ENCODE measurements at regions not wholly inside any gene's neighbourhood (a gene's known extent, or its start where the extent isn't known, plus 50 kb on each side); places are given as distances from the start of the nearest gene placed in this dataset.

DNA sequence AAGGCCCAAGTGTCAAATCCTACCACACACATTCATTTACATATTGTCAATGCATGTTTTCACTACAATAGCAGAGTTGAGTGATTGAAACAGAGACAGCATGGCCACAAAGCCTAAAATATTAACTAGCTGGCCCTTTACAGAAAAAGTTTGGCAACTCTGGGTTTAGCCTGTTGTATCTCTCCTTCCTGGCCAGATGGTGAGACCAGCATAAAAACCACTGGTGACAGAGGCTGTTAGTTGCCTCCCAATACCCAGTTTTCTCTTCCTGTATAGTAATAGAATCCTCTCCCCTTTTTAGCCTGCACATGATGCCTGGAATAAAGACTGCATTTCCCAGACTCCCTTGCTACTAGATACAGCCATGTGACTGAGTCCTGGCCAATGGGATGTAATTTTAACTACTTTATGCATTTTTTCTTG lies 100.0 kb upstream of the TAB2 start:
- no peak for DNase-seq (ENCODE audit: low read depth)

DNA sequence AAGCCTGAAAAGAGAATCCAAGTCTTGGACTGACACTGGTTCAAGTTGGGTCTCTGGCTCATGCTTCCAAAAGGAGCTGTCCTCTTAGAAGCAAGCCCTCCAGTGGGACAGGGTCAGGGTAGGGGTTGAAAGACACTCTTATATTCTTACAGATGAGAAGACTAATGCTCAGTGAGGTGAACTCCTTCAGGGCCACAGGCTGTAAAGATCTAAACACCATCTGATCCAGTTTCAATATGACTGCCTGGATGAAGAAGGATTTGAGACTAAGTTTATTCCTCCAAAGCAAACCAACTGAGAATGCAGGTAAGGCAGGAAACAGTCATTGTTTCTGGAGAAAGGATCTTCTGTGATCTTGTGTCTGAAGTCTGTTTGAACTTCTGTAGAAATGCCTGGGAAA lies 99.0 kb upstream of the TAB2 start:
- no peak for DNase-seq (ENCODE audit: low read depth)

DNA sequence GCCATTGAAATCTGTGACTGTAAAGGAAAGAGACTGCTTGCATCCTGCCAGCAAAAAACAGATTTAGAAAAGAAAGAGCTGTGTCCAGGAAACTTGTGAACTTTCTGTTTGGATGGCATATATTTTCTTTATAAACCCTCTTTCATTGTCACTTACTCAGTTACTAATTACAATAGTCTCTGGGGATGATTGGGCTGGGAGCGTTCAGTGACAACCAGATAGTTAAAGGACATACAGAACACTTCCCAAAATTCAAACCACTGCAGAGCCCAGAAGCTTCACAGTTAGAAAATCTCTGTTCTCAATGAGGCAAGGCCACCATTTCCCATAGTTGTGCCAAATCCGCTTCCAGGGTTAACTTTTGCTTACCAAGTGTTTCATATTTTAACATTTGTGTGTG lies 98.6 kb upstream of the TAB2 start:
- DNase-seq (ENCODE audit: low read depth), result no peak

DNA sequence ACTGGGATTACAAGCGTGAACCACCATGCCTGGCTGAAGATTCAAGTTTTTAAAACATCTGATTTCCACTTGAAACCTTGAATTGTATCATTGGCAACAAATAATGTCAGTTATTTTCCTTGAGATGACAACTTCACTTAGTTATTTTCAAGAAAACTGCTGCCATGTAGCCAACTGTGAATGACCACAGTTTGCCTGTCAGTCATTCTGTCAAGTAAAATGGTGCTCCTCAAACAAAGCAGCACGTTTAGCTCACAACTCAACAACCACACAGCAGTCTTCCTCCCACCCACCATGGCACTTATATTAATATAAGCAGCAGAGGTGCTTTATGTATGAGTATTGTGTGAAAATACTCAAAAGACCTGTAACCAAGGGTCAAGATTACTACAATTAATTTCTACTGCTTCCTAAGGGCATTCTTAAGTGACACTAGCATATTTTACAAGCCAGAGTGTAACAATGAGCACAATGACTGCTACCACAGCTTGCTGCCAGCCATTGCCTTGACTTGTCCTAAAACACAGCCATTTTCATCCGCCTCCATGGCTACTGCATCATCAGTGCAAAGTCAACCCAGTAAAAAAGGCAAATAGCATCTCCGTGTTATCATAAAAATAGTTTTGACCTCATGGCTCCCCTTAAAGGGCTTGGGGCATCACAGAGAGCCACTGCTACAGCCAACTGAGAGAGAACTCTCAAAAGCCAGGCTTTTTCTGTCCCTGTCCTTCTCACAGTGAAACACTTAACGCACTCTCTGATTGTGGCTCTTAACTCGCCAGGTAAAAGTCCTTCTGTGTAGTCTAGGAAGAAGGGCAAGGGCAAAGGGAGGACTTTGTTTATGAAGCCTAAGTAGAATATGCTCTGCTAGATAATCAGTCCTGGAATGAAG lies 96.4 kb upstream of the TAB2 start:
- DNase-seq (ENCODE audit: low read depth), result no peak

DNA sequence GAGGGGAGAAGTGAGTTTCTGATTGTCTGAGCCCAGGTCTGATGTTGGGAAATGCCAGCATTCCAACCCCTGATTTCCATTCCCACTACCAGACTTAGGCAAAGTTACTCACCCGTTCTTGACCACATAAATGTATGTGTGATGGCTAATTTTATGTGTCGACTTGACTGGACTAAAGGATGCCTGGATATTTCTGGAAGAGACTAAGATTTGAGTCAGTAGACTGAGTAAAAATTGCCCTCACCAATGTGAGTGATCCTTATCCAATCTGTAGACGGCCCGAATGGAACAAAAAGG lies 95.8 kb upstream of the TAB2 start:
- DNase-seq (ENCODE audit: low read depth), result no peak

DNA sequence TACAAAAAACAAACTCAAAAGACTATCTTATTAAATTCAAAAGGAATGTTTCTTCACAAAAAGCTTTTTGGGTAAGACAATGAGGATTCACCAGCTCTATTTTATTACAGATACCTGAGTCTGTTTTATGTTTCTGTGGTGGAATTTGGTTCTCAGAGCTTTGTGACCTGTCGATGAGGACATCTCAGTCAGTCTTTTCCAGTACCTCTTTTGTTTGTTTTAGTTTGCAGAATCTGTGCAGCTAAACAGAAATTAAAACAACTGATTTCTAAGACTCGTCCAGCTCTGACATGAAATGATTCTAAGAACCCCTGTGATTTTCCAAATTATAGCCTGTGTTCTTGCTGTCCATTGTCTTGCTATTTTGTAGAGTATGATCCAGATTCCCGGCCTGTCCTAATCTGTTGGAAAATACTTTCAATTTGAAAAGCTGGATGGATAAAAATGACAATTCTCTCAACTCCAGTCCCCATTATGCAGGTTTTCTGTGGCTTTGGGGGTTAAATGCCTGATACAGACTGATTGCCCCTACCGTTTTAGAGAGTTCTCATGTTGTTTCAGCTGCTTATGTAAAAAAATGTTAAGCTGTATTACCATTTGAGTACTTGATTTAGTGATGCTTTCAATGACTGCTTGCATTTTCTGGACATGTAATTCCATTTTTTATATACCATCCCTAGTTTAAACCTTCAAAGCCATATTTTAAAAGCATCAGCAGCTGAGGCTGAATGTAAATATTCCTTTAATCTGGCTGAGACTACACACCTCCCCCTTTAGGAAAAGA lies 94.2 kb upstream of the TAB2 start:
- no peak for DNase-seq (ENCODE audit: low read depth)

DNA sequence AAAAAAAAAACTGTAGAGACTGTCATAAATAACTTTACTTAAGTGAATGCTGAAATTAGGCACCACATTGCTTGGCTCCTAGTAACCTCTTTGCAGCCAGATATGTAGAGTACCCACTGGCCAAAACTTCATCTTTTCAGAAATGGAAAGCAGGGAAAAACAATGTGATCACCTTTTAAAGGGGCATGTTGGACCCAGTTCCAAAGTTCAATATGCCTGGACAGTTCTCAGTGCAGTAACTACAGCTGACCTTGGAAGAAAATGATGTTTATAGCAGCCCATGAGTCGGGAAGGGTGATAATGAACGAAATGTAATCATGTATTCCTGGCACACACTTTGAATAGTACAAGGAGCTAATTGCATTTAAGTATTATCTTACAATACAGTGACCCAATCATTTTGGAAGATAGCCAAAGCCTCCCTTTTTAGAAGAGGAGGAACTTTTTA lies 93.6 kb upstream of the TAB2 start:
- no peak for DNase-seq (ENCODE audit: low read depth)

DNA sequence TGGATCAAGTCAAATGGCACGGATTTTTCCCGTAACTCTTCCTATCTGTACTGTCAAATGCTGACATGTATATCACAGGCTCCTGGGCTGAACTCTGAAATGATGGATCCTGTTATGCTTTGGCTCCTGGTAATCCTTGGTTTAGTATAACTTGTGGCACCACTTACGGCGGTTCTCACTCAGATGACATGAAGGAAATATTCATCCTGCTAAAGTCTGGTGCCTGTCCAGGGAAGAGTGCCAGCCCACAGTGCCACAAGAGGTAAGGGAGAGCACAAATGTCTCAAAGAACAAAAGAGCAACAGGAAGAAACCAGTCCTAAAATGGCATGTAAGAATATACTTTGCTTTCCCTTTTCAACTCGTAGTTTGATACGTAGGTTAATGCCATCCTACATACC lies 93.1 kb upstream of the TAB2 start:
- no peak for DNase-seq (ENCODE audit: low read depth)

DNA sequence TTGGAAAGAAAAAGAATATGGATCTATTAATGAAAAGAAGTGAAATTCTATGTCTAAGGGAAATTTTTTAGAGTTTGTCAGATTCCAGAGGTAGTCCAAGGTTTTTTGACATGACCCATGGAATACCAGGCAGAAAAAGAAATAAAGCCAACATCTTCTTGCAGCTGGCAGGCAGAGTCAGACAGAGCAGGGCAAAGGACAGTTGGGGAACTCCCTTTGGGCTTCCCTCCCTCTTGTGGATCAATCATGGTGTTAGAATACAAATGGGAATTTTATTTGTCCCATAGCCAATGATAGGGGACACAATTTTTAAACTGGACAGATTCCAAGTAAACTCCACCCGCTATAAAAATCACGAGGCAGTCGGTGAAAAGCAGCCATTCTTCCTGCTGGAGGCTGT lies 92.1 kb upstream of the TAB2 start:
- no peak for DNase-seq (ENCODE audit: low read depth)

DNA sequence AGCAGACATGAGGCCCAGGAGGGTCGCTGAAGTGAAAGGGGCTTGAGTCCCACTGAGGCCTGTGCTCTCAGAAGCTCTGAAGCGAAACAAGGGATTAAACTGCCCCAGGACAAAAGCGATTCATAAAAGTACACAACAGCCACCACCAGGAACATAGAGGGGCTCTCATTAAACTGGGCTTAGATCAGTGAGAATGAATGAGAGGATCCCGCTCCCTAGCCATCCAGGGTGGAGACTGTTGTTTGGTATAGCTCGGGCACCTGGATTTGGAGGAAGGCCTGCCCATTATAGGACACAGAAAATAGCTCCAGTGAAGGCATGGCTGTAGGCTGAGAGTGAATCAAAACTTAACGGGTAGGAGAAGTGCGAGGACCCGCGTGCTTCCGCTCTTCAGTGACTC lies 91.6 kb upstream of the TAB2 start:
- no peak for DNase-seq (ENCODE audit: low read depth)

DNA sequence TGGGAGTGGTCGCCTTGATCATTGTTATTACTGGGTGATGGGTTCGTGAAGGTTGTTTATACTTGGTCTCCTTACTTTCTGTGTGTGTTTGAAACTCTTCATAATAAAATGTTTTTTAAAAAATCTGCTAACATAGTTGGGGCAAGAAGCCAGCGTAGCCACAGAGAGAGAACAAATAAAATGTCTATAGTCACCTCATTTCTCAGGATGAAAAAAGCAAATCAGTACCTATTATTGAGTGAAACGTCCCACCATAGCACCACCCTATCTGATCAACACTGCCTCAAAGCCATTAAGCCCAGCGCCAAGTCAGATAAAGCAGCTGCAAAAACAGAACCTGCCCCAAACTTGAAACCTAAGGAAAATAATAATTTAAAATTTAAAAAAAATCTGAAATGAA lies 89.7 kb upstream of the TAB2 start:
- DNase-seq (ENCODE audit: low read depth), result no peak

DNA sequence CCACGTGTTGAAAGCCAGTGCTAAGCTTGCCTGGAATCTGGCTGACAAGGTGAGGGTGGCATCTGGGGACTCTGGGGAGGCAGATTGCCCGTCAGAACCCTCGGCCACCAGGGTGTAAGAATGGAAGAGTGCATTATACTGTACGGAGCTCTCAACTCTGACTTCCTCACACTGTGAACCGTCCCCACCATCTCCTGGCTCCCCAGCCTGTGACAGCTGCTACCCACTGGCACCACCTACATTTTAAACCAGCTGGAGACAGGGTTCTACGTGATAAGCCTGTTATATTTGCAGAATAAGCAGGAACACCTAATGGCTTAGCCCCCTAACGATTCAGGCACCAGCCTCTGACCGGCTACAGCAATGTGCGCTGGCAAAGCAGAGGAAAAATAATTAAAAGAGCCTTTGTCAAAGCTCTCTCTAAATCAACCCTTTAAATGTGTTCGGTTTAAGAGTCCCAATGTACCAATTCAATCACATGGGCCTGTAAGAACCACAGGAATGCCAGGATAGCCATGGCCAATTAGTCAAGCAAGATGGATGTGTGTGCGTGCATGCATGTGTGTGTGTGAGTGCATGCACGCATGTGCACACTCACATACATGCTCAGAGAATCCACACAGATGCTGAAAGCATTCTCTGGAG lies 89.1 kb upstream of the TAB2 start:
- no peak for DNase-seq (ENCODE audit: low read depth)

DNA sequence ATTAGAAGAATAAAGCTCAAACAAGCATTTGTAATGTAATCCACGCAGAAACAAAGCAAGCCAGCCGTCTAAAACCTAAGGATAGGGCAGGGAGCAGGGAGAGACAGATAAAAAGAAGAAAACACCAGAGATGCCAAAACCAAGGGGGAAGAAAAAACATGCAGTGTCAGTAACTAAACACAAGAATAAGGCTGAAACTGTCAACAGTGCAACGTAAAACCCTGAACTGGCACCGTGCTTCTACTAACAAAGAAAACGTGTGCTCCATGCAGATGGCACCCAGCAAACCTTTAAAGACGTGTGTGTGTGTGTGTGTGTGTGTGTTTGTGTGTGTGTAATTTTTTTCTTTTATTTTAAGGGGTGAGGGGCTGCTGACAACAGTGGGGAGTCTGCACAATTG lies 88.4 kb upstream of the TAB2 start:
- DNase-seq (ENCODE audit: low read depth), result no peak

DNA sequence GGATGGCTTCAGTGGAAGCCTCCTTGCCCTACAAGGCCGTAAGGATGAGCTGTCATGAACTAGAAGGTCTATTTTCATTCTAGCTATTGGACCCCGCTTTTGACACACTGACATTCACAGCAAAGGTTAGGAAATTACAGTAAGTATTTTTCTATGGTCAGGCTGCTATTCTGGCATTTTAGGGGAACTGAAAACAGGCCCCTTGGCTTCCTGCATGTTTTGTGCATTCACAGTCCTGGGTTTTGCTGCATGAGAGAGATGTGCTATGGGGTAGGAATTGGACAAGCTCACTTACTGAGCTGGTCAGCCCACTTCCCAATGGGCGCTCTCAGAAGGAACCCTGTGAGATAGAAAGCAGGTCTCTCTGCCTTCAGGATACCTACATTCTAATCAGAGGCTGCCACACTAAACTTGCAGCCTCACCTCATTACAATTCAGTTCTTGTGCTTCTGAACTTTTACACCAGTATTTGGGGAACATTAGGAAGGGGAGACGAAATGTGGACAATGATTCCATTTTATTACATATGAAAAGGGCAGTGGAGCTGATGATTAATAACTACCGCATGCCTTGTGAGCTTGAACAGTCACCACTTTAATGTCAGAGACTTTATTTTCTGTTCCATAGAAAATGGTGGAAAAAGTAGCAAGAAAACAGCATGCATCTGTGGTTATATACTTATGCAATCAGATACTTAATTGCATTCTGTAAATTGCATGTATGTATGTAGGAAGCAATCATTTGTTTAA lies 86.6 kb upstream of the TAB2 start:
- no peak for DNase-seq (ENCODE audit: low read depth)

DNA sequence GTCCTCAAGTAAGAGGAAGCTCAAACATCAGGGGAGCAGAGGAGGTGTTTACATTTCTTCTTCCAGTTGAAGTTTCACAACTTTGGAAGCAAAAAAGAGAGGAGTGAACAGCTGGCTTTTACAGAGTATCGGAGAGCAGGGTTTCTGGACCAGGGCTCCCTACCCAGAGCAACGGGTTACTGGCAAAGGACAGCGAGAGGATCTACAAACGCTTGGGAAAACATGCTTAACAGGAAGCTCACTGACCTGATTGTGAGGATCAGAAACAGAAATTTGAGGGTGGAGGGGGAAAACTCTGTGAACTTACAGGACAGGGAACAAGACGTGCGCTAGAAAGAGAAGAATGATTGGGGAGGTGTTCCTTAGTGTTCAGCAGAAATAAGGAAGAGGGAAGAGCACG lies 85.7 kb upstream of the TAB2 start:
- DNase-seq (ENCODE audit: low read depth), result no peak

DNA sequence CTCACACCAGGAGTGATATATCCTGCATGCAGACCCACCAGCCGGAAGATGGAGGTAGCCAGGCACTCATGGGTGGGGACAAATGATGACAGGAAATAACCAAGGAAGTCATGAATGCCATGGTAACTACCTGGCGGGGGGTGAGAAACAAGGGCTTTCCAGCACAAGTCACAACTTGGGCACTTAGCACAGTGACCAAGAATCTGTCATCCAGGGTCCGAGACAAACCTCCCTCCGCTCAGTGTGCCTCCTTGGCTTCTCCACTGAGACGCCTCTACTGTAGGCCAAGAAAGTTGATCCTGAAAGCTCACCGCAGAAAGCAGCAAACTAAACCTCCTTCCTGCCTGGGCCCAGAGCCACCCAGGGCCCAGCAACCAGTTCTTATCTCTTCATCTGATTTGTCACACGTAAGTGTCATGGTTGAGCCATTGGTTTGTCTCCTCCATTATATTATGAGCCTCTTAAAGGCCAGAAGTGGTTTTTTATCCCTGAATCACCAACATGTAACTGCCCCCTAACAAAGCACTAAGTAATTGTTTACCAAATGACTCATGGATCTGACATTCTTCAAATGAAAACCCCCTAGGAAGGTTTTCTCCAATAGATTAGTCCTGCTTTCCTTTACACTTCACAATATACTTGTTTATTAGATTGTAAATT lies 84.3 kb upstream of the TAB2 start:
- DNase-seq (ENCODE audit: low read depth), result peak; percentile 57

DNA sequence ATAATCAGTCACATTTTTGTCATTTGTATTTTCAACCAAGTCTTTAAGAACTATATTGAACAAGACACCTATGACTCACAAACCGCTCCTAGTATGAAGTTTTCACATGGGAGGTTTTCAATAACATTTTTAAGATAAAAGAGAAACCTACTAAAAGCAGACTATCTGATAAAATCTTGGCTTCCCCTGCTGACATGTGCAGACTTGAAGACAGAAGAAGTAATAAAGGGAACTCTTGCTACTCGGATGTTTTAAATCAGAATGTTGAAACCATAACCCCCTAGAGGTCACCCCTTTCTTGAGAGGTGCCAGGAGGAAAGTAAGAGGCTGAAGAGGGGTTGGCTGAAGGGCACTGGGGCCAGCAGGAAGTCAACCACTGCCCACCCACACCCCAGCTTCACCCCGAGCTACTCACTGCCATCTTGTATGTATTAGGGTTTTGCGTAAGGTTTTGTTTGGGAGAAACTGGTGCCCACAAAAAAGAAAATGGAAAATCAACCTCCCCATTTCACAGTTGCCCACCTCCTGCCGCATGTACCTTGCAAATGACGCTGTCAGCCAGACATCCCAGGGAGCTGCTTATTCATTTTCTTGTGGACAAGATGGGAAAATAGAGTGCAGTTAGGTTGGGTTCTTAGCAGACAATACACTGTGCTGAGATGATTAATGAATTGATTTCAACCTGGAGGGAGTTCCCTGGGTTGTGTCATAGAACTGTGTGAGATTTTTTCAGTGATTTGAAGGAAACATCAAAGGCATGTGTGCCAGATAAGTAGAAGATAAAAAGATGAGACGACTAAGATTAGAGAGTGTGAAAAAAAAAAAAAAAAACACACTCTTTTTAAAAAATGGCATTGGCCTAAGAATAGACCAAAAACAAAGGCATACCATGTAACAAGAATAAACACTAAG lies 83.2 kb upstream of the TAB2 start:
- no peak for DNase-seq (ENCODE audit: low read depth)

DNA sequence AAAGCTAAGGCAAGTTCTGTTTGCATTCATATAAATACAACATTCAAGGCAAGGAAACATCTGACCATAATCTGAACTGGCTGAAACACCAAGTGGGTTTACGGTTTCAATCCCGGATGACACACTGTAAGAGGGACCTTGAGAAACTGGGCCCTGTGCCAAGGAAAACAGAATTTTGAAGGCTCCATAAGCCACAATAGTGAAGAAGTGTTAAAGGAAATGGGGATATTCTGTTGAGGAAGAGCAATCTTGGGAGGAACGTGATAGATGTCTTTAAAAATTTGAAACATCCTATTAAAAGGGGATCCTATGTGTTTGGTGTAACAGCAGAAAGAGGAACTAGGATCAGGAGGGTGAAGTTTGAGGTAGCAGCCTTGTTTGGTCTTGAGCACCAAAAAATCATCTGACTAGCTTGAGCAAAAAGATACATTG lies 82.4 kb upstream of the TAB2 start:
- DNase-seq (ENCODE audit: low read depth), result peak; percentile 82

DNA sequence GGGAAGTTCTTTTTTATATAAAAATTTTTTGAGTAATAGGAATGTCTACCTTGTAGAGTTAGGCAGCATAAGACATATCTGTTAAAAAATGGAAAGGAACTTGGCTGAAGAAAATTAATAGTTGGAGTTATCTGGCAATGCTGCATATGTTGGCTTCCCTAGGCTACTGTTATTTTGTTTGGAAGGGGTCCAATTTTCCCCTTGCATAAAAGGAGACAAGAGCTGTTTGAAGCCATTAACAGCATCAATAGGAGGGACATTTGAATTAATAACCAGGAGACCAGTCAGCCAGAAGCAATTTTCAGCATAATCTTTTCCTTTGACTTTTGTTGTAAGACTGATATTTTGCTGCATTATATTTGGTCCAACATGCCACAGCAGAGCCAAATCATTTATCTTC lies 80.9 kb upstream of the TAB2 start:
- DNase-seq (ENCODE audit: low read depth), result no peak

DNA sequence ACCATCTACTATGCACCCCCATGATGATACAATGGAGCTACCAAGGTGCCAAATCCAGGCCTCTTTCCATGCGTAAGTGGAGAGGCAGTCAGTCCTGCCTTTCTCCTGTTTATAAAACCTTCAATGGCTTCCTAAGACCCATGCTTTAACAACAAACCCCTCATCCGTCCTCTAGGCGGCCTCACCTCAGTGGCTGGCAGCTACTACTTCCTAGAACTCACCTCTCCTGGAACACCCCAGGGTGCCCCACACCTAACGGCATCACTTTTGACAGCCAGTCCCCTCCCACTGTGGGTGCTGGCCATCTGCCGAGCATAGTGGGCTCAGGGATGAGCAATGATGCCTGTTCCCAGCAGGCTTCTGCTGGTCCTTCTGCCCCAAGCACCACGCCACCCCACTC lies 80.0 kb upstream of the TAB2 start:
- no peak for DNase-seq (ENCODE audit: low read depth)

All from stromal cell of bone marrow (primary cell).